Nephron (organoid): ENCODE measurements at regions not wholly inside any gene's neighbourhood (a gene's known extent, or its start where the extent isn't known, plus 50 kb on each side); places are given as distances from the start of the nearest gene placed in this dataset.
A peak's percentile ranks its signal among the peaks of the same experiment; 100 is the strongest.

ENCODE experiments used
- H3K27ac Mint-ChIP-seq, 3 experiments: 2 replicates each; pipeline ENCODE4 v1.8.0; 2020; ENCODE audit warnings: mixed read lengths in 3 of 3, mild to moderate bottlenecking in 2 of 3, moderate library complexity in 1 of 3
- H3K27me3 Mint-ChIP-seq: 2 replicates; pipeline ENCODE4 v1.8.0; 2021; ENCODE audit warnings: low read depth, mild to moderate bottlenecking, moderate library complexity, mixed read lengths
- H3K36me3 Mint-ChIP-seq: 2 replicates; pipeline ENCODE4 v1.8.0; 2020; ENCODE audit warnings: low read depth, mixed read lengths
- H3K4me1 Mint-ChIP-seq: 2 replicates; pipeline ENCODE4 v1.8.0; 2020; ENCODE audit warnings: mixed read lengths
- H3K4me3 Mint-ChIP-seq, 3 experiments: 2 replicates each; pipeline ENCODE4 v1.8.0; 2020; ENCODE audit warnings: mild to moderate bottlenecking in 3 of 3, mixed read lengths in 3 of 3, moderate library complexity in 2 of 3
- H3K9me3 Mint-ChIP-seq: 2 replicates; pipeline ENCODE4 v1.8.0; 2020; ENCODE audit warnings: mixed read lengths
- TF ChIP-seq, protein P1 (sequence below), 3 experiments: fragments of 200-600 bp; sonication (generic); IDR thresholded peaks; one replicate each; pipeline ENCODE4 v1.5.0; 2021; ENCODE audit warnings: antibody characterized with exemption in 3 of 3; ENCODE audit not compliant: unreplicated experiment in 3 of 3

GRCh38 chr9:72460342-72461312, 60.8 kb upstream of the TMC1 start:
- no peaks in the 10 kb centered on the region for H3K27me3 Mint-ChIP-seq
- no peaks in the 10 kb centered on the region for H3K36me3 Mint-ChIP-seq
- no peak overlapping the region for H3K4me3 Mint-ChIP-seq
- peak overlapping the region; percentile 74 to 83 (median 78) for H3K27ac Mint-ChIP-seq
- H3K4me1 Mint-ChIP-seq: peaks cover 49% of the 10 kb centered on the region
- TF ChIP-seq, protein P1, sequence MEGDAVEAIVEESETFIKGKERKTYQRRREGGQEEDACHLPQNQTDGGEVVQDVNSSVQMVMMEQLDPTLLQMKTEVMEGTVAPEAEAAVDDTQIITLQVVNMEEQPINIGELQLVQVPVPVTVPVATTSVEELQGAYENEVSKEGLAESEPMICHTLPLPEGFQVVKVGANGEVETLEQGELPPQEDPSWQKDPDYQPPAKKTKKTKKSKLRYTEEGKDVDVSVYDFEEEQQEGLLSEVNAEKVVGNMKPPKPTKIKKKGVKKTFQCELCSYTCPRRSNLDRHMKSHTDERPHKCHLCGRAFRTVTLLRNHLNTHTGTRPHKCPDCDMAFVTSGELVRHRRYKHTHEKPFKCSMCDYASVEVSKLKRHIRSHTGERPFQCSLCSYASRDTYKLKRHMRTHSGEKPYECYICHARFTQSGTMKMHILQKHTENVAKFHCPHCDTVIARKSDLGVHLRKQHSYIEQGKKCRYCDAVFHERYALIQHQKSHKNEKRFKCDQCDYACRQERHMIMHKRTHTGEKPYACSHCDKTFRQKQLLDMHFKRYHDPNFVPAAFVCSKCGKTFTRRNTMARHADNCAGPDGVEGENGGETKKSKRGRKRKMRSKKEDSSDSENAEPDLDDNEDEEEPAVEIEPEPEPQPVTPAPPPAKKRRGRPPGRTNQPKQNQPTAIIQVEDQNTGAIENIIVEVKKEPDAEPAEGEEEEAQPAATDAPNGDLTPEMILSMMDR (IDR thresholded peaks at IDR 0.05; ENCODE audit: unreplicated experiment in 3 of 3): no peak
- H3K9me3 Mint-ChIP-seq: no peaks in the 10 kb centered on the region

GRCh38 chr9:72459308-72459707, 62.1 kb upstream of the TMC1 start:
- Mint-ChIP-seq H3K36me3 (no peaks in the 10 kb centered on the region), H3K27me3 (no peaks in the 10 kb centered on the region), H3K4me3 (no peak overlapping the region), H3K9me3 (no peaks in the 10 kb centered on the region), H3K4me1 (peaks cover 37% of the 10 kb centered on the region), H3K27ac (peak overlapping the region in 2 of 3 experiments; percentile 45 to 87)
- TF ChIP-seq, protein P1 (IDR thresholded peaks at IDR 0.05; ENCODE audit: unreplicated experiment in 3 of 3): no peak

GRCh38 chr9:72458153-72458552, 63.3 kb upstream of the TMC1 start:
- H3K4me1 Mint-ChIP-seq: peaks cover 33% of the 10 kb centered on the region
- no peaks in the 10 kb centered on the region for H3K27me3 Mint-ChIP-seq
- no peak overlapping the region for H3K27ac Mint-ChIP-seq
- H3K4me3 Mint-ChIP-seq: no peak overlapping the region
- no peaks in the 10 kb centered on the region for H3K36me3 Mint-ChIP-seq
- no peaks in the 10 kb centered on the region for H3K9me3 Mint-ChIP-seq
- TF ChIP-seq, protein P1 (IDR thresholded peaks at IDR 0.05; ENCODE audit: unreplicated experiment in 3 of 3): no peak

- Mint-ChIP-seq H3K27ac (no peak overlapping the region), H3K4me3 (no peak overlapping the region)
These were observed 64.0 kb upstream of the TMC1 start for GRCh38 chr9:72457366-72457765.

DNA sequence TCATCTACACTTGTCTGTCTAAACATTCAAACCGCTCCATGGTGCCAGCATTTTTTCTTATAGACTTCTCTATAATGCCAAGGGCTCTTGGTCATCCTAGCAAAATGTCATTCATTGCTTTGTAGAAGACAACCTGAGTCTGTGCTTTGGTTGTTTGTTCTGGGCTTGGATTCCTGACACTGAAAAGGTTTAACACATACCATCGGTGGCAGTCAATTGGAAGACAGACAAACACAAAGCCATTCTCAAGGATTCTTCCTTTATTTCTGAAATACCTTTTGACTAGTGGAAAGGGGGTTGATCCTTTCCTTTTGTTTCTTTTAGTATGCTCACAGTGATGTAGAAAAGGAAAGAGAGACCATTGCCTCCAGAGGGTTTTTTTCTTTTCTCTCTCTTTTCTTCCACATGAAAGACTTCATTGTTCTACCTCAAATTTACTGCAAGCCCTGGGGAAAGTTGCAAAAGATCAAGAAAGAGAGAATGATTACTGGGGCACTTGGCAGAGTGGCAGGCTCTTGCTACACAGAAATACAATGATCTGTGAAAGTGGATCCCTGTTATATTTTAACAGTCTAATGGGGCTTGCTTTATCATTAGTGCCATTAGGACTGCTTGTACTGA, 66.4 kb upstream of the TMC1 start:
- TF ChIP-seq, protein P1 (IDR thresholded peaks at IDR 0.05; ENCODE audit: unreplicated experiment in 3 of 3): no peak
- Mint-ChIP-seq H3K27ac (peak overlapping the region; percentile 70 to 85 (median 79)), H3K4me3 (no peak overlapping the region), H3K36me3 (no peaks in the 10 kb centered on the region), H3K9me3 (peaks cover 2% of the 10 kb centered on the region), H3K27me3 (no peaks in the 10 kb centered on the region), H3K4me1 (peaks cover 11% of the 10 kb centered on the region)

More at GRCh38 chr9:72457366-72457765, 64.0 kb upstream of the TMC1 start:
- H3K36me3 Mint-ChIP-seq: no peaks in the 10 kb centered on the region
- H3K4me1 Mint-ChIP-seq: peaks cover 25% of the 10 kb centered on the region
- no peaks in the 10 kb centered on the region for H3K9me3 Mint-ChIP-seq
- H3K27me3 Mint-ChIP-seq: no peaks in the 10 kb centered on the region
- TF ChIP-seq, protein P1 (IDR thresholded peaks at IDR 0.05; ENCODE audit: unreplicated experiment in 3 of 3): no peak
